ENCODE measurements at regions not wholly inside any gene's neighbourhood (a gene's known extent, or its start where the extent isn't known, plus 50 kb on each side); places are given as distances from the start of the nearest gene placed in this dataset.
"Not testable (repeated sequence)": the region's sequence is repeated elsewhere in the genome, so short reads cannot be mapped to it uniquely, and the experiment has no call there.

DNA sequence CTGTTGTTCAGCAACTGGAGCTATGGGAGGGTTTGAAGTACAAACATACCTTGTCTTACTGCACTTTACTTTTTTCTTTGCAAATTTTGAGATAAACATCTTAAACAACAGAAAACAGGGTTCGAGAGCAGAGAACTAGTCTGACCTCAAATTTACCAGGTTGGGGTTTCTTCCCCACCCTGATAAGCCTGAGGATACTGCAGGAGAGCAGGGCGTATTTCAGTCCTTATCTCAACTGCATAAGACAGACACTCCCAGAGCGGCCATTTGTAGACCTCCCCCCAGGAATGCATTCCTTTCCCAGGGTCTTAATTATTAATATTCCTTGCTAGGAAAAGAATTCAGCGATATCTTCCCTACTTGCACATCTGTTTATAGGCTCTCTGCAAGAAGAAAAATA lies 242.1 kb upstream of the DDHD1 start:
- not testable (repeated sequence) for DNase-seq (ENCODE audit: low read depth)

GRCh38 chr14:53391631-53392285 lies 238.6 kb upstream of the DDHD1 start:
- DNase-seq (ENCODE audit: low read depth): peak; percentile 7

- DNase-seq (ENCODE audit: low read depth): peak; percentile 44
Measured at GRCh38 chr14:53391156-53391555, 238.0 kb upstream of the DDHD1 start.

DNA sequence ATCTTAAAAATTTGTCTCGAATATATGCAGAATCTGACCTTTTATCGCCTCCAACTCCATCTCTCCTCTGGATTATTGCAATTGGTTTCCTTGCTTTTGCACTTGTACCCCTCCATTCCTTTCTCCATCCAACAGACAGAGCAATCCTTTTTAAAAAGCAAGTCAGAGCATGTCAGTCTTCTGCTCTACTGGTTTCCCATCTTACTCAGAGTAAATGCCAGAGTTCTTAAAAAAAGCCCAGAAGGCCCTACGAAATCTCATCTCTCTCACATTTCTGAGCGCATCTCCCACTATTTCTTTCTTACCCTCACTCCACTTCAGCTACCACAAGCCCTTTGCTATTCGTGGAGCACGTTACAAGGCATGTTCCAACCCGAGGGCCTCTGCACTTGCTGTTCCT lies 236.9 kb upstream of the DDHD1 start:
- DNase-seq (ENCODE audit: low read depth): no peak

DNA sequence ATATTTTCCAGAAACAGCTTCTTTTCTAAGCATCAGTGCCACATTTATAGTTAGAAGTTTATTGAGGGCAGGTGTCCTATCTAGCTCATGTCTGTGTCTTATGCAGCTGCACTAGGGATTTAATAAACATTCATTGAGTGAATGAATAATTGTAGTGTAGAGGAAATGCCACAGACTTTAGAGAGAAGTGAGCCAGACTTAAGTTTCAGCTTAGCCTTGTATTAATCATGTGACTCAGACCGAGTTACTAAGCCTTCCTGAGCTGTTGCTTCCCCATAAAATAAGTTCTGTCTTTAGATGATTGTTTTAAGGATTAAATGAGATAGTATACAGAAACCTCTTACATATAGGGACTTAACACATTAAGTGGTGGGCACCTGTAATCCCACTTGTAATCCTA lies 236.1 kb upstream of the DDHD1 start:
- DNase-seq (ENCODE audit: low read depth): no peak

- DNase-seq (ENCODE audit: low read depth): no peak
Measured at GRCh38 chr14:53386362-53386761, 233.2 kb upstream of the DDHD1 start.

DNA sequence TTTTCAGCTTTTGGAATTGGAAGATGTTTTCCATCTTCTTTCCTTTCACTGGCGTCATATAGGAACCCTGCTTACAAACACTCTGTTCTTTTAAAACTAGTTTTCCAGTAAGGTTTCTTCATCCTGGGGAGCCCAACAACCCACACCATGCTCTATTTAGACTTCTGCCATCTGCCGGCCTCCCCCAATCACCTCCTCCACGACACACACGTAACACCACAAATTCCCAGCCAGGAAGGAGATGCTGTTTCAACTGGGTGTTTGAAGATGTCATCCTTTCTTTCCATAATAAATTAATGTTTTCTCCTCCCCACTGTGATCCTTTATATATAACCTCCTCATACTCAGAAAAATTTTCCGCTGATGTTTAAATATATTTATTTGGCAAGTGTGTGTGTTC lies 231.4 kb upstream of the DDHD1 start:
- no peak for DNase-seq (ENCODE audit: low read depth)

DNA sequence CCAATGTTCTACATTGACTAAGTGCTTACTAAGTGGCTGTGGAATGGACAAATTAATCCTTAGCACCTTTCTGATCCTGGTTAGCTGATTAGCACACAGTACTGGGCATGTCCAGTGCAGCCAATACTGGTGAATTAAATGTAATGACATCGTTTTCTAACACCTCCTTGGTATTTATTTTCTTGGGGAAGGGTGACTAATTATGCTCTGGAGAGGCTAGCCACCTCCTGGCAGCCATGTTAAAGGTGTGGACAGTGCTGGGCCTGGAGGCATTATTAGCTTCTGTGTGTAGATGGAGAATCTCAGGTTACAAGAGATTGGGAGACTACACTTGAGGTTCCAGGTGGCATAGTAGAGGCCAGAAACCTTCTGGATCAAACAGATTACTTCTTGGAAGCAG lies 230.9 kb upstream of the DDHD1 start:
- no peak for DNase-seq (ENCODE audit: low read depth)

- no peak for DNase-seq (ENCODE audit: low read depth)
Measured at GRCh38 chr14:53381895-53382294, 228.8 kb upstream of the DDHD1 start.

DNA sequence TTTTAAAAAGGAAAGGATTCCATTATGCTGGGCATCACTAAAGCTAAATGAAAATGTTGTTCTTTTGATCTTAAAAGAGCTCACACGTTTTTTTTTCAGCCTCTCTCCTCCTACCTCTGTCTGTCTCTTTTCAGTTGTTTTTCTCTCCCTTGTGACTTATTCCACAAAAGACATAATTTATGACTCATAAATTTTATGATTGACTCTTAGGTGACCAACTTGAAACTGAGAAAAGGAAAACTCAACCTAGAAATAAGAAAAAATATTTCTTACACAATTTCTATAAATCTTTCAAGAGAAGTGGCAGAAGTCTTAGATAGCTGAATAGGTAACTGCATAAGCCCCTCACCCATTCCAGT lies 227.7 kb upstream of the DDHD1 start:
- DNase-seq (ENCODE audit: low read depth): no peak

DNA sequence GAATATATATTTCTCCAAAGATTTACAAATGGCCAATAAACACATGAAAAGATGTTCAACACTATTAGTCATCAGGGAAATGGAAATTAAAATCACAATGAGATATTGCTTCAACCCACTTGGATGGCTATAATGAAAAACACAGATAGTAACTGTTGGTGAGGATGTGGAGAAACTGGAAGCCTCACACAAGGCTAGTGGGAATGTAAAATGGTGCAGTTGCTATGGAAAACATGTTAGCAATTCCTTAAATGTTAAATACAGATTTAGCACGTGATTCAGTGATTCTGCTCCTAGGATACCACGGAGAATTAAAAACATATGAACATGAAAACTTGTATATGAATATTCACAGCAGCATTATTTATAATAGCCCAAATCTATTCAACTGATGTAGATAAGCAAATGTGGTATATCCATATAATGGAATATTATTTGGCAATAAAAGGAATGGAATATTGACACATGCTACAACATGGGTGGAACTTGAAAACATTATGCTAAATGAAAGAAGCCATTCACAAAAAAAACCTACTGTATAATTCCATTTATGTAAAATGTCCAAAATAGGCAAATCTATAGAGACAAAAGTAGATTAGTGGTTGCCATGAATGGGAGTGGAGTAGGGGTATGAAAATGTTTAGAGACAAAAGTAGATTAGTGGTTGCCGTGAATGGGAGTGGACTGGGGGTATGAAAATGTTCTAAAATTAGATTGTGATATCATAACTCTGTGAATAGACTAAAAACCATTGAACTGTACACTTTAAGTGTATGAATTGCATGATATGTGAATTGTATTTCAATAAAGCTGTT lies 227.1 kb upstream of the DDHD1 start:
- peak; percentile 58 for DNase-seq (ENCODE audit: low read depth)

DNA sequence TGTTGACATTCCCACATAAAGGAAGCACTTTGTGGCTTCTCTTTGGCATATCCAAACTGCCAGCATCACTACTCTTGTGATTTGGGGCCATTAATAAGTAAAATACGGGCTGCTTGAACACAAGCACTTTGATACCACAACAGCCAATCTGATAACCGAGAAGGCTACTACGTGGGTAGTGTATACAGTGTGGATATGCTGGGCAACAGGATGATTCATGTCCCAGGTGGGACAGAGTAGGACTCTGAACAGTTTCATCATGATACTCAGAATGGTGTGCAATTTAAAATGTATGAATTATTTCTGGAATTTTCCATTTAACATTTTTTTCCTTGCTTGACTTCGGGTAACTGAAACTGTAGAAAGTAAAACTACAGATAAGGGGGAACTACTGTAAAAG lies 225.0 kb upstream of the DDHD1 start:
- no peak for DNase-seq (ENCODE audit: low read depth)

DNA sequence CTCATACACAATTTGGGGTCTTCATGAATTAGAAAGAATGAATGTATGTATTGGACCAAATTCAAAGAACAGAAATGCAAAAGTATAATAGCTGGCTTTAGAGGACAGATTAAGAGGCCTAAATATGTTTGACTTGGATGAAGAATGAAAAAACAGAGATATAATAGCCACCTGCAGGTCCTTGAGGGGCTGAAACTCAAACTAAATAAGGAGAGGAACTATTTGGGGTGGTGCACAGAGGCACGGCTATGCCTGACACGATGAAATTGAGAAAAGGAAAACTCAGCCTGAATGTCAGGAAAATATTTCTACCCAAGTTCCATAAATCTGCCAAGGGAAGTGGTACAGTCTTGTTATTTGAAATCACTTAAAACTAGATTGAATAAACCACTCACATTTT lies 222.9 kb upstream of the DDHD1 start:
- DNase-seq (ENCODE audit: low read depth): no peak

DNA sequence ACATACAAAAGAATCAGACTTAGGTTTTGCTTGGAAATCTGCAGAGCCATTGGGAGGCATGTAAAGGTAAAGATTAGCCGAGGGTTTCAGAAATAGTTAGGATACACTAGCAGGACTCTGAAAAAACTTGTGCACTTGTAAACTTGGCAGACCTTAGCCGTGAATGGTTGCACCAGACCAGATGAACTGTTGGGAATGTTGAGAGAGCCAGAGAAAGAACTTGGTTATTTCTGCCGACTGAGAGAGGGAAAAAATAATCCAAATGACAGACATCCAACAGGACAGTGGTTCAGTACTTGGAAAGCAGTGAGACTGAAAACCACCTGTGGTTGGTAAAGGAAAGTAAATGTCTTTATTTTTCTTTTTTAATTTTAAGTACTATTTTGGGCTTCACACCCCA lies 222.5 kb upstream of the DDHD1 start:
- no peak for DNase-seq (ENCODE audit: low read depth)

GRCh38 chr14:53368711-53369201 lies 215.6 kb upstream of the DDHD1 start:
- peak; percentile 84 for DNase-seq (ENCODE audit: low read depth)

DNA sequence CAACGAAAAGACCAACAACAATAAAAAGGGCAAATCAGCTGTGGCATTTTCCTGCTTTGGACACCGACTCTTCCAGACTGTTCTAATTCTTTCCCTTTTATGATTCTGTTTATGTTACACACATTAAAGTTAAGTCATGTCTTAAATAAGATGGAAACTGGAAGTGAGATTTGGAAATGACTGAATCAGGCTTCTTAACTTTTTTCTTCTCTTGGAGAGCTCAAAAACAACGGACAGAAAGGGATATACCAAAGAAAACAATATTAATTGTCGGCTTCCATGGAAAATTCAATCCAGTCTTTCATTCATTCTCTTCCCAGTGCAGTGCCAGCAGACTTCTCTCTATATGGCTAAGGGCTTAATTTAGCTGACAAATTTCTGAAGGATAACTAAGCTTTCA lies 214.9 kb upstream of the DDHD1 start:
- no peak for DNase-seq (ENCODE audit: low read depth)

DNA sequence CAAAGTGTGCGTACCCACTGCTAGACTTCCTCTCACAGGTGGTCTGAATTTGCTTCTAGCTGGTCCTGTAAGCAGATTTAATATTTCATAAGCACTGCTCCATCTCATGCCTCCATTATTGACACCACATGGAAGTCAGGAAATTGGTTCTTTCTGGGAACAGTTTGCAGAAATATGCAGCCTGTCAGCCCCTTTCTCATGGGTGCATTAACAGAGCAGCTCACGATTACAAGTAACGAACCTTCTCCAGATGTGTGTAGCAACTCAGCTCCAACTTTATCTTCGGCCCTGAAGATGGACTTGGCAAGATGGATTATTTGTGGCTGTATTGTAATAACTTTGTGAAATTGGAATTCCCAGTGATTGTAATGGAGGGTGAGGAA lies 214.5 kb upstream of the DDHD1 start:
- peak; percentile 96 for DNase-seq (ENCODE audit: low read depth)

DNA sequence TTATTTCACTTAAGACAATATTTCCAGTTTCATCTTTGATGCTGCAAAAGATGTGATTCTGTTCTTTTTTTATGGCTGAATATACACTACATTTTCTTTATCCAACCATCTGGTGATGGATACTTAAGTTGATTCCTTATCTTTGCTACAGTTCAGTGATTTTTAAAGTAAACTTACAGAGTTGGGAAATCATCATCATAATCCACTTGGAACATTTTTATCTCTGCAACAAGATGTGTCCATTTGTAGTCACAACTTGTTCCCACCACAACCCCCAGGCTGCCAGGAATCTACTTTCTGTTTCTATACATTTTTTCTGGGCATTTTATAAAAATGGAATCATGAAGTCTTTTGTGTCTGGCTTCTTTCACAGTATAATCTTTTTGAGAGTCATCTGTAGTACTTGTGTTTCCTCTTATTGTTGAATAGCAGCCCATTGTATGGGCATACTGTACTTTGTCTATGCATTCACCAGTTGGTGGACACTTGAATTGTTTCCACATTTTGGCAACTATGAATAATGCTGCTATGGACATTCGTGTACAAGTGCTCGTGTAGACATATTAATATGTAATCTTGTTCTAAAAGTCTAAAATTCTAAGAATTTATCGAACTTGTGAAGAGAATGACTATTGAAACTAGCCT lies 212.5 kb upstream of the DDHD1 start:
- no peak for DNase-seq (ENCODE audit: low read depth)

GRCh38 chr14:53362916-53363315 lies 209.8 kb upstream of the DDHD1 start:
- not testable (repeated sequence) for DNase-seq (ENCODE audit: low read depth)

GRCh38 chr14:53360829-53361228 lies 207.7 kb upstream of the DDHD1 start:
- no peak for DNase-seq (ENCODE audit: low read depth)

DNA sequence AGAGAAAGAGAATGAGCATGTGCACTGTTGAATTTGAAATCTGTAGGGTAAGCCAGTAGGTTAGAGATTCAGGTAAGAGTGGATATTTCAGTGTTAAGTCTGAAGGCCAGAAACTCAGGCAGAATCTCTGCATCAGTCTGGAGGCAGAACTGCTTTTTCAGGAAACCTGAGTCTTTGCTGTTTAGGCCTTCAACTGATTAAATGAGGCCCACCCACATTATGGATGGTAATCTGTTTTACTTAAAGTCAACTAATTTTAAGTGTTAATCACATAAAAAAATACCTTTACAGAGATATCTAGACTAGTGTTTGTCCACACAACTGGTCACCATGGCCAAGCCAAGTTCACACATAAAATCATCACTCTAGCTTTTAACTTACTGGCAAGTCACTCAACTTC lies 205.0 kb upstream of the DDHD1 start:
- DNase-seq (ENCODE audit: low read depth): no peak

DNA sequence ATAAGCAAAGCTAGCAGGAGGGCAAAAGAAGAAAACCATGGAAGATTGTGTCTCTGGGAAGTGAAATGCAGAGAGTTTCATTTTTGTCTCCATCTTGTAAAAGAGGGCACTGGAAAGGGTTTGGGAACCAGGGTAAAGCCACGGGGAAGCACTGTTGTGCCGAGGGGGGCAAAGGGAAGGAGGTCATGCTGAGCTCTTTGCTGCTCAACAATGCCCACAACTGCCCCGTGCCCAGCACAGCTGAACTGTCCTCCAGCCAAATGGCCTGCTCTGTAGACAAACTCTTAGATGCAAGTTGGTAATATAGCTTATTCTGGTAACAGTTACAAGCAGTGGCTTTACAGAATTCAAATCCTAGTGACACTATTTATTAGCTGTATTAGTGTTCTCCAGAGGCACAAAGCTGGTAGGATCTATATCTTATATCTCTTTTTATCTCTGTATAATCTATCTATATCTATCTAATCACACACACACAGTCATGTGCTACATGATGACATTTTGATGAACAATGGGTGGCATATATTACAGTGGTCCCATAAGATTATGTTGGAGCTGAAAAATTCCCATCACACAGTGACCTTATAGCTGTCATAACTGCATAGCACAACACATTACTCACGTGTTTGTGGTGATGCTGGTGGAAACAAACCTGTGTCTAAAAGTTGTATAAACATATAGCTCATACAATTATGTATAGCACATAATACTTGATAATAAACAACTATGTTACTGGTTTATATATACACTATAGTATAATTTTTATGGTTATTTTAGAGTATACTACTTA lies 203.4 kb upstream of the DDHD1 start:
- no peak for DNase-seq (ENCODE audit: low read depth)

All from fibroblast of gingiva (primary cell).